ENCODE measurements at regions not wholly inside any gene's neighbourhood (a gene's known extent, or its start where the extent isn't known, plus 50 kb on each side); places are given as distances from the start of the nearest gene placed in this dataset.
"Not testable (repeated sequence)": the region's sequence is repeated elsewhere in the genome, so short reads cannot be mapped to it uniquely, and the experiment has no call there.

DNA sequence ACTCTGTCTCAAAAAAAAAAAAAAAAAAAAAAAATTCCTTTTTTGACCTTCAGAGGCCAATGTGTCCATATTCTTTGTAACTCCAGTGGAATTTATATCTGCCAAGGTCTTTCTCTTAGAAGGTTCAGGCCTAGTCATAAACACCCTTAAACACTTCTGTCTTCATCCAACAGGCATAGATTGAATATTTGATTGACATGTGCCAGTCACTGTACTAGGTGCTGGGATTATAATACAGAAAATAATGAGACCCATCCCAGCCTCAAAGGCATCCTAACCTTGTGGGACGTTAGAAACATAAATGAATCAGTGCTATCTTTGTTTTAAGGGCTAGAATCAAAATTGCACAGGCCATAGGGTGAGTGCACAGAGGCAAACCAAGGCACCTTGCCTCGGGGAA is 62.9 kb upstream of the SERBP1 start:
- H3K27me3 ChIP-seq (ENCODE audit: low read depth), result no peaks in the 10 kb centered on the region
- no peak for ATAC-seq
- no peak overlapping the region for H3K27ac ChIP-seq
- H3K36me3 ChIP-seq, result no peaks in the 10 kb centered on the region
- H3K4me1 ChIP-seq, result no peaks in the 10 kb centered on the region
- TF ChIP-seq, protein P1, sequence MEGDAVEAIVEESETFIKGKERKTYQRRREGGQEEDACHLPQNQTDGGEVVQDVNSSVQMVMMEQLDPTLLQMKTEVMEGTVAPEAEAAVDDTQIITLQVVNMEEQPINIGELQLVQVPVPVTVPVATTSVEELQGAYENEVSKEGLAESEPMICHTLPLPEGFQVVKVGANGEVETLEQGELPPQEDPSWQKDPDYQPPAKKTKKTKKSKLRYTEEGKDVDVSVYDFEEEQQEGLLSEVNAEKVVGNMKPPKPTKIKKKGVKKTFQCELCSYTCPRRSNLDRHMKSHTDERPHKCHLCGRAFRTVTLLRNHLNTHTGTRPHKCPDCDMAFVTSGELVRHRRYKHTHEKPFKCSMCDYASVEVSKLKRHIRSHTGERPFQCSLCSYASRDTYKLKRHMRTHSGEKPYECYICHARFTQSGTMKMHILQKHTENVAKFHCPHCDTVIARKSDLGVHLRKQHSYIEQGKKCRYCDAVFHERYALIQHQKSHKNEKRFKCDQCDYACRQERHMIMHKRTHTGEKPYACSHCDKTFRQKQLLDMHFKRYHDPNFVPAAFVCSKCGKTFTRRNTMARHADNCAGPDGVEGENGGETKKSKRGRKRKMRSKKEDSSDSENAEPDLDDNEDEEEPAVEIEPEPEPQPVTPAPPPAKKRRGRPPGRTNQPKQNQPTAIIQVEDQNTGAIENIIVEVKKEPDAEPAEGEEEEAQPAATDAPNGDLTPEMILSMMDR (IDR thresholded peaks at IDR 0.05), result no peak
- intact Hi-C loops (cut with DNase I), result no loop called here
- no peak overlapping the region for H3K4me3 ChIP-seq
- DNase-seq, result no peak
- no peaks in the 10 kb centered on the region for H3K9me3 ChIP-seq

DNA sequence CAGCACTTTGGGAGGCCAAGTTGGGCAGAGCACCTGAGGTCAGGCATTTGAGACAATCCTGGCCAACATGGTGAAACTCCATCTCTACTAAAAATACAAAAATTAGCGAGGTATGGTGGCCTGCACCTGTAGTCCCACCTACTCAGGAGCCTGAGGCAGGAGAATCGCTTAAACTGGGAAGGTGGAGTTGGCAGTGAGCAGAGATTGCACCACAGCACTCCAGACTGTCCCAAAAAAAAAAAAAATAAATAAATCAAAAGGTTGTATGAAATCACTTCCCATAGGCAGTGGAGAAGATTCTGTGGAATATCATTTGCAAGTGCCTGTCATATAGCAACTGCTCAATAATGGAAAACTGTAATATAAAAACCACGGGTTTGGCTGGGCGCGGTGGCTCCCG is 65.1 kb upstream of the SERBP1 start:
- Histone ChIP-seq H3K27me3 (ENCODE audit: low read depth) (no peaks in the 10 kb centered on the region), H3K4me3 (no peak overlapping the region), H3K27ac (no peak overlapping the region), H3K4me1 (peaks cover 2% of the 10 kb centered on the region), H3K36me3 (no peaks in the 10 kb centered on the region), H3K9me3 (no peaks in the 10 kb centered on the region)
- no peak for ATAC-seq
- no peak for DNase-seq
- intact Hi-C loops (cut with DNase I), result no loop called here
- TF ChIP-seq, protein P1 (IDR thresholded peaks at IDR 0.05), result no peak

DNA sequence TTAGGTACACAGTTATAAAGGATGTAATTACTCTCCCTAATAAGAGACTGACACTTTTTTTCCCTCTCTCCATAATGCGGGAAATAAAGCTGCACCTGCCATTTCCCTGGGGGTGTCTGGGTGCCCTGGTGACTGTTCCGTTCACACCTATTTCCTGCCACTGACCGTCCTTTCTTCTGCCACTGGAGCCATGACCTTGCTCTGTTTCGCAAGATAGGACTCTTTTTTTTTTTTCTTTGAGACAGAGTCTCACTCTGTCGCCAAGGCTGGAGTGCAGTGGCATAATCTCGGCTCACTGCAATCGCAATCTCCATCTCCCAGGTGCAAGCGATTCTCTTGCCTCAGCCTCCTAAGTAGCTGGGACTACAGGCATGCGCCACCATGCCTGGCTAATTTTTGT is 66.1 kb upstream of the SERBP1 start:
- Histone ChIP-seq H3K27me3 (ENCODE audit: low read depth) (no peaks in the 10 kb centered on the region), H3K4me1 (peaks cover 7% of the 10 kb centered on the region), H3K4me3 (no peak overlapping the region), H3K36me3 (no peaks in the 10 kb centered on the region), H3K9me3 (no peaks in the 10 kb centered on the region), H3K27ac (no peak overlapping the region)
- intact Hi-C loops (cut with DNase I), result no loop called here
- DNase-seq, result no peak
- TF ChIP-seq, protein P1 (IDR thresholded peaks at IDR 0.05), result no peak
- ATAC-seq, result no peak

DNA sequence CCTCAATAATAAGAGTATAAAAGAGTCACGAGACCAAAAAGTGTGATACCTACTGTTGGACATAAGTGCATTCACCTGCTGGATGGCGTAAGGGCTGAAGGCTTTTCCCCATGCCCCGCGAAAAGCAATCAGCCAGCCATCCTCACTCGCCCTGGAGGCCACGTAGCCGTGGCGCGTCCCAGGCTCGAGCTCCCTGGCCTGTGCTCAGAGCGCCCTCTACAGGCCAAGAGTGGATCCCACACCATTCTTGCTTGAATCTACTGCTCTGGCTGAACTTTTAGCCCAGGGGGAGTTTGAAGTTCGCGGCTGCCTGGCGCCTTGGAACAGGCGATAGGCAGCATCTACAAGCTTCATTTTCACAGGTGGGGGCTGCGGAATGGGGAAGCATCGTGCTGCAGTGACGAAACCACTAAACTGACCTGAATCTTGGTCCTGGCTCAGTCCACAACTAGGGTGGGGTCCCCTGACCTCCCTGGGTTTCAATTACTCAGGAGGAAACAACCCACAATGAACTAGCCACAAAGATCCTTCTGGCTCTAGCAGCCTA is 70.3 kb upstream of the SERBP1 start:
- no peaks in the 10 kb centered on the region for H3K9me3 ChIP-seq
- H3K27me3 ChIP-seq (ENCODE audit: low read depth), result no peaks in the 10 kb centered on the region
- peaks cover 7% of the 10 kb centered on the region for H3K4me1 ChIP-seq
- peak; percentile 98 to 99 for ATAC-seq
- no peak overlapping the region for H3K27ac ChIP-seq
- TF ChIP-seq, protein P1 (IDR thresholded peaks at IDR 0.05), result peak; percentile 99
- DNase-seq, result peak; percentile 88
- H3K4me3 ChIP-seq, result no peak overlapping the region
- H3K36me3 ChIP-seq, result no peaks in the 10 kb centered on the region
- intact Hi-C loops (cut with DNase I), result loop anchor here (5.0 kb wide), 1 partner anchor 143 kb away; no protein-coding TSS in a partner anchor

DNA sequence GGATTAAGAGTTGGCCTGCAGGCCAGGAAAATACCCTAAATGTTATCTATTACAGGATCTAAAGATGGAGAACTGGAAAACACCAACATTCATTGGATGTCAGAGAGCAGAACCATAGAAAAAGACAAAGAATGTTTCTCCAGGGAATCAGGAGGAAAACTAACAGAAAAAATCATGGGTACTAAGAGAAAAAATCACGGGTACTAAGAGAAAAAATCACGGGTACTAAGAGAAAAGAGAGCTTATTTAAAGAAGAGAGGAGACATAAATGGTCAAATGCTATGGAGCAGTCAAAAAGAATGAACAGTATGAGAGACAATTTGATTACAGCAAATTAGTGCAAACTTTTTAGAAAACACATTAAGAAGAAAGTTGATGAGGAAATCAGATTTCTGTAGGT is 73.8 kb upstream of the SERBP1 start:
- Histone ChIP-seq H3K27ac (no peak overlapping the region), H3K27me3 (ENCODE audit: low read depth) (no peaks in the 10 kb centered on the region), H3K36me3 (no peaks in the 10 kb centered on the region), H3K4me1 (peaks cover 7% of the 10 kb centered on the region), H3K4me3 (no peak overlapping the region), H3K9me3 (no peaks in the 10 kb centered on the region)
- no peak for DNase-seq
- ATAC-seq, result no peak
- intact Hi-C loops (cut with DNase I), result loop anchor here (5.0 kb wide), 1 partner anchor 147 kb away; no protein-coding TSS in a partner anchor
- TF ChIP-seq, protein P1 (IDR thresholded peaks at IDR 0.05), result no peak

DNA sequence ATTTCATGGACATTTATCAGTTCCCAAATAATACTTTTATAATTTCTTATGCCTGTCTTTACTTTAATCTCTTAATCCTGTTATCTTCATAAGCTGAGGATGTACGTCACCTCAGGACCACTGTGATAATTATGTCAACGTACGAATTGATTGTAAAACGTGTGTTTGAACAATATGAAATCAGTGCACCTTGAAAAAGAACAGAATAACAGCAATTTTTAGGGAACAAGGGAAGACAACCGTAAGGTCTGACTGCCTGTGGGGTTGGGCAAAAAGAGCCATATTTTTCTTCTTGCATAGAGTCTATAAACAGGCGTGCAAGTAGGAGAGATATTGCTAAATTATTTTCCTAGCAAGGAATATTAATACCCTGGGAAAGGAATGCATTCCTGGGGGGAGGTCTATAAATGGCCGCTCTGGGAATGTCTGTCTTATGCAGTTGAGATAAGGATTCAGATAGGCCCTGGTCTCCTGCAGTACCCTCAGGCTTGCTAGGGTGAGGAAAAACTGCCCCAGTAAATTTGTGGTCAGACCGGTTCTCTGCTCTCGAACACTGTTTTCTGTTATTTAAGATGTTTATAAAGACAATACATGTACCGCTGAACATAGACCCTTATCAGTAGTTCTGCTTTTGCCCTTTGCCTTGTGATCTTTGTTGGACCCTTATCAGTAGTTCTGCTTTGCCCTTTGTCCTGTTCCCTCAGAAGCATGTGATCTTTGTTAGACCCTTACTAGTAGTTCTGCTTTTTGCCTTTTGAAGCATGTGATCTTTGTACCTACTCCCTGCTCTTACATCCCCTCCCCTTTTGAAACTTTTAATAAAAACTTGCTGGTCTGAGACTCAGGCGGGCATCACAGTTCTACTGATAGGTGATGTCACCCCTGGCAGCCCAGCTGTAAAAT is 83.4 kb upstream of the SERBP1 start:
- DNase-seq; intact Hi-C loops (cut with DNase I); ATAC-seq; H3K4me3 ChIP-seq; H3K9me3 ChIP-seq; H3K27ac ChIP-seq; H3K27me3 ChIP-seq (ENCODE audit: low read depth); H3K36me3 ChIP-seq; H3K4me1 ChIP-seq: not testable (repeated sequence)

Data from lower lobe of right lung (tissue), 2 donors.